HG03064 (cell line): ENCODE measurements at regions not wholly inside any gene's neighbourhood (a gene's known extent, or its start where the extent isn't known, plus 50 kb on each side); places are given as distances from the start of the nearest gene placed in this dataset.
"Not testable (repeated sequence)": the region's sequence is repeated elsewhere in the genome, so short reads cannot be mapped to it uniquely, and the experiment has no call there.

Source experiments
- ATAC-seq: cut with Tn5 transposase; IDR thresholded peaks from one replicate; pipeline ENCODE4 v1.9.1; 2021; ENCODE audit warnings: low read depth; ENCODE audit not compliant: unreplicated experiment

DNA sequence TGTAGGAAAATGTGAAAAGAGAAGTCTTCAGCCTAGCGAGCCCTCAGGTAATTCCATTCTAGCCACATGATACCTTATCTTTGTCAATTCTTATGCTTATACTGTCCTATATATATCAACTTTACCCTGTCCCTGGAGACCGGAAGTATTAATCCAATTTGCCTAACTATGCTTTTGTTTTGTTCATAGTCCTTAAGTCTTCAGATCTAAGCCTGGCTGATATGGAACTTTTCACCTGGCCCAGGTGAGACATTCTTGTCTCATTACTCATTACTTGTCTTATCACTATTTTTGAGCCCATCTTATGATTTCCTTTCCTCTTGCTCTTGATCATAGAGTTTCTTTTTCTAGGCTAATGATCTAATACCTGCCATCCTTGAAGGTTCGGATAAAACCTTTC, 194.1 kb upstream of the FANCL start:
- no peak for ATAC-seq

DNA sequence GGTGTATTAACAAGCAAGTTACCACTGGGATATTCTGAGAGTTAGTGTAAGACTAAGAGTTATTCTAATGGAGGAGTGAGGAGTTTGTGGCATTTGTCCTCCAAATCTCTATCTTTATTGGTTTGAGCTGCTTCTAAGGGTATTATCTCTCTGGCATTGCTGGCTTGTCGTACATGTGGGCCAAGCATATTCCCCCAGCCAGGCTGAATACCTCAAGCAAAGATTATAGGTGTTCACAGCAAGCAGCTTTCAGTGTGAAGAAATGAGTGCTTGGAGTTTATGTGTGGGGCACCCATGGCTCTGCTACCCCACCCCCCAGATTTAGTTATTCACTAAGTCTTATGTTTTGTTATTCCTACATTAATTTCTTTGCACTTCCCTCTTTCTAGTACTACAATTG, 193.6 kb upstream of the FANCL start:
- no peak for ATAC-seq

DNA sequence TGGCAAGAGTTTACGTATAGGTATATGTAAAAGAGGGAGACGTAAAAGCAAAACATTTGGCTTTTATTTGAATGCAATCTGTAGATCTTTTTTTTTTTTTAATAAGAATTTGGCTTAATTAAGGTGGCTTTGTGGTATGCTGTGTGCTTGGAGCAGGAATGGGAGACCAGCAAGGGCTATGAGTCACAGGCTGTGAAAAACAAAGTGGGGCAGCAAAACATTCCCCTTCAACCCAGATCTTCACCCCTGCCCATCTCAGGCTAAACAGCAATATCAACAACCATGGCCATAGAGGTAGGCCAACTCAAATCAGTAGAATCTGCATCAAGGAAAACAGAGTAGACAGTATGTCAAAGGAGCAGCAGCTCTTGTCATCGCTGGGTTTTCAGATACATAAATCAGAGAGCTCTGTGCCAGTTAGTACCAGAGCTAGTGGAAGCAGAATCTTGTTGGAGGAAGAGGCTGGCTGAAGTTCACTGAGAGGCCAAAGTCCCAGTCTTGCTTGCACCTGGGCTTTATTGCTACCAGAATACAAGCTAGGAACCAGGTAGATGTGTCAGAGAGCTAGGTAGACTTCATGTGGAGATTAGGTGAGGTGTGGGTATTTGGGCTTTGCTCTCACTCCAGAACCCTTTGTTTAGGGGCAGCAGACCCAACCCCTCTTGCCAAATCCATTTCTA, 191.5 kb upstream of the FANCL start:
- ATAC-seq, result no peak

DNA sequence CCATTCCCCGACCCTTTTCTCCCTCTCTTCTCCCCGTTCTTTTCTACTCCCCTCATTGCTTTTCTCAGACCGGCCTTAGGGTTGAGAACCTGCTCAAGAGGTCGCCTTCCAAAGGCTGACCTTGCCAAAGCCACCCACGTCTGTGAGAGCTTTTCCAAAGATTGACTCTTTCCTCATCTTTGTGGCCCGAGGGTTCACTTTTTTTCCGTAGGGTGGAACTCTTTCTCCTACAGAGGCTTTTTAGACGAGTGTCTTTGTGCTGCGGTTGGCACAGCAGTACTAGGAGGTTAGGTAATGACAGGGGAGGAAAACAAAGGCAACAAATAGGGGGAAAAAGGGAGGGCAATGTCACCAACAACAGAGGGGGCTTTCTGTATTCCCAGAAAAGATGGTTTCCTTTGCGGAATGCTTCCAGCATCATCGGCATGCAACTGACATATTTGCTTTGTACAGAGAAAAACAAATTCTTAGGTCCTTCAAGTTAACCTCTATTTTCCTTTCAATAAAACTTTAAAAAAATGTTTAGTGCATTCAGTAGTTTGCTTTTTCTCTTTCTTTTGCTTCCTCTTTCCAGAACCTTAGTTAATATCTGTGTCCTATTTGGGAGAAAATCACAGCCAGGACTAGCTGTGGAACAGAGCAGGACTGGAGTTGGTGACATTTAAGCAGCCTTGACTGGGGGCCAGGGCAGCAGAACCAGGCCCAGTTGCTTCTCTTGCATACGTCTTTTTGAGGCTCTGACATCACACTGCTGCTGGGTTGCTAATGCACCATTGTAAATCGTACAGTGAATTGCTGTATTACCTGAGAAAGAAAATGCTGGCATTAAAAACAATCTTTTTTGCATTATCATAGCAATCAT, 188.1 kb upstream of the FANCL start:
- no peak for ATAC-seq

DNA sequence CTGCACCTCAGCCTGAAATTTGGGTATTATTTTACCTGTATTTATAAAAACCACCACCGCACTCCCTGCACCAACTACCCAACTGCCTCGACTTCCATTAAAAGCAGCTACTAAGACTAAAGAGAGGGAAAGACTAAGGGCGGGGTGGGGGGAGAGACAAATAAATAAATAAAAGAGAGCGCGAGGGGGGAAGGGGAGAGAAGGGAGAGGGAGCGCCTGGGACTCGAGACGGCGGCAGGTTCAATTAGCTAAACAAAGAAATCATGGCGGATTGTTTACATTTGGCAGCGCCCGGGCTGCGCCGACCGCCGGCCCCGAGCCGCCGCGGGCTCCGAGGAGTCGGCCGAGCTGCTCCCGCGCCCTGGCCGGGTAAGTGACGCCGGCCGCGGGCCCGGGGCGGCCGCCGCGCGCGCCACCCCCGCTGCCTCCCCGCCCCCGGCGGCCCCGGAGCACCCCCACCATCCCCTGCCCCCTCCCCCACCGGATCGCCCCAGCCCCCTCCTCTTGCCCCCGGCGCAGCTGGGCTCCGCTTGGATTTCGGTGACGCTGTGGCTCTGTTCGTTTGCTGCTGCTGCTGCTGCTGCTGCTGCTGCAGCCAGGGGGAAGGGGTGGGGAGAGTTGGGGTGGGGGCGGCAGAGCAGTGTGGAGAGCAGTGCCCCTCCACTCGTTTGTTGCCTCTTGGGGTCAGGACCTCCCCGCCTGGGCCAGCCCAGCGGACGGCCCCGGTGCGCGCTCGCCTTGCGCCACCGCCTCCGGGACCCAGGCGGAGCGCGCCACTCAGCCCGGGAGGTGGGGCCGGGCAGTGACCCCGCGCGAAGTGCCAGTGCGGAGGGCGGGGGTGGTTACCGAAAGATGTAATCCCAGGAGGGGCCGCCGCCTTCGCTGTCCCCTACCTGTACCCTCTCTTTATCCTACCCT, 187.2 kb upstream of the FANCL start:
- no peak for ATAC-seq

DNA sequence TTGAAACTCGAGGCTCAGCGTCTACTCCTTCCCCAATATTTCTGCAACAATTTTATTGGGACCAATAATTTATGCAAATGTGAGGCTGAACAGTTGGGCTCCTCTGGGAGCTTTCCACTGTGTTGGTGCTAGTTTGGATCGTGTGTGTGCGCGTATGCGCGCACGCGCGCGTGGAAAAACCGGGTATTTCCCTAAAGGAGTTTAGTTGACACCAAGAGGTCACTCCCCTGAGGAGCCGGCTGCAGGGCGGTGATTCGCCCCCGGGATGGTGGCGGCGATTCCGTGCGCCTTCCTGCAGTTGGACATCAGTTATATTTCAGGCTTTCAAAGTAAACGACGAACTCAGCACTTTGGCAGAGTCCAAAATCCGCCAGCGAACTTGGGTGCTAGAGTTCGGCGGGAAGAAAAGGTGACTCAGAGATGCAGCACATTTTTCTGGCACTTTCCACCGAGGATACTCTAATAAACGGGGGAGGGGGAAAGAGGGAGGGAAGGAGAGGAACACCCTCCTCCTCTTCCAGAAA, 186.5 kb upstream of the FANCL start:
- no peak for ATAC-seq

DNA sequence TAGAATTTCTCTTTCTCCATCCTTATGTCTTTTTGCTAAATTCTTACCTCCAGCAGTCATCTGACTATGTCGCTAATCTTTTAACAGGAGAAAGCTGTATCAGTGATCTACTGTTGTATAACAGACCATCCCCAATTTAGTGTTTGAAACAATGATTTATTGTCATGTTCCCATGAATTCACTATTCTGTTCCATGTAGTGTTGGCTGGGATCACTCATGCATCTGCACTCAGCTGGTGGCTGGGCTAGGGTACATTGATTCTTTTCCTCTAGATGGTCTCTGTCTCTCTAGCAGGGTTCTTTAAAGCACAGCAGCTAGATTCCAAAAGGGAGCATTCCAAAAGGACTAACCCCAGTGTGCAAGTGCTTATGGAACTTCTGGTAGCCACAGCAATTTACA, 184.2 kb upstream of the FANCL start:
- no peak for ATAC-seq

DNA sequence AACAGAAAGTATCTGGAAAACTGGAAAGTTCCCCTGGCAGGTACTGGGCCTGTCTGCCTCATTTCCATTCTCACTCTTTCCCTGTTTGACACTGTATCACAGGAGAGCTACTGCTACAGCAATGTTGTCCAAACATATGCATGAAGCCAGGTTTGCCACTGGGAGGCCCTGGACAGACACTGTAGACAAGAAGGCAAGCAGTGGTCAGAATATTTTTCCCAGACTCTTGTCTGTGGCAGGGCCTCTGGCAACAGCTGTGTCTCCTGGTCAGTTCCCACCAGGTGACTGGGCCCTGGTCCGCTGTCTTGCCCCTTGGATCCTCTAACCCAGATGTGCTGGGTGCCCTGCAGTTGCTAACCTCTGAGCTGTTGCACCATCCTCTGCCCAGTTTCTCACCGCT, 178.9 kb upstream of the FANCL start:
- no peak for ATAC-seq

DNA sequence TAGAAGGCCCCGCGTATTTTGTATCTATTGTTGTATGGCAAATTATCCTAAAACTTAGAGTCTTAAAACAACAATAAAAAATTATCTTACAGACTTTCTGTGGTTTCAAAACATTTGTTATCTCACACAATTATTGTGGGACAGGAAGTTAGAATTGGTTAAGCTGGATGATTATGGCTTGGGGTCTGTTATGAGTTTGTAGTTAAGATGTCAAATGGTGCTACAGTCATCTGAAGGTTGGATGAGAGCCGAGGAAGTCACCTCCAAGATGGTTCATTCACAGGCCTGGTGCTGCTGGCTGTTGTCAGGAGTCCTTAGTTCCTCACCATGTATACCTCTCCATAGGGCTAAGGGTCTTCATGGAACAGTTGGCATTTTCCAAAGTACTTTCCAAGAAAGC, 175.6 kb upstream of the FANCL start:
- no peak for ATAC-seq

DNA sequence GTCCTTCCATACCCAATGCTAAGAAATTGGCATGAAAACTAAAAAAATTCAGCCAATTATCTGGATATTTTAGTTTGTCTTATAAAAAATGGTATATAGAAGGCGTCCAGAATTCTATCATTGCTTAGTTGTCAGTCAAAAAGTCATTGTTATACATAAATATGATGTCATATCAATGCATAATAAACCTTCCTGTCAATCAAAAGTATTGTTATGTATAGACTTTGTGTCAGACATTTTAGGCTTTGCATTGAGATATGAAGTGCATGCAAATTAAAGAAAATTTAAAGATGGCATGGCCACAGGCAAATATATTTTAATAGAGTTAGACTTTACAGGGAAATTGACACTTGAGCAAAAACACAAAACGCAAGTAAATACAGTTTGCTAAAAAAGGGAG, 173.4 kb upstream of the FANCL start:
- no peak for ATAC-seq

DNA sequence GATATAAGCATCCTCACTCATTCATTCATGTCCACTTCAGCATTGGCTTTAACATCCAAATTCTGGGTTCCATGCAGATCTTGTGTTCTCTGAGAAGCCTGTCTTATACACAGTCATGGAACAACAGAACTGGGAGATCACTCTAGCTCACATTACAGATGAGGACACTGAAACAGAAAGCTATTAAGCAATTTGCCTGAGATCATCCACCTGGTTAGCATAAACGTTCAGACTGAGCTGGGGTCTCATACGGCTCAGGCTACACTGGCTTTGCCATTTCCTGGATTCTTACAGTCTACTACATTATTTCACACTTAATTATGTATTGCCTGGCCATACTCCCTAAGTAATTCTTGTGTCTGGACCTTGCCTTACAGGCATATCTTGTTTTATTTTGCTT, 169.4 kb upstream of the FANCL start:
- ATAC-seq, result no peak

DNA sequence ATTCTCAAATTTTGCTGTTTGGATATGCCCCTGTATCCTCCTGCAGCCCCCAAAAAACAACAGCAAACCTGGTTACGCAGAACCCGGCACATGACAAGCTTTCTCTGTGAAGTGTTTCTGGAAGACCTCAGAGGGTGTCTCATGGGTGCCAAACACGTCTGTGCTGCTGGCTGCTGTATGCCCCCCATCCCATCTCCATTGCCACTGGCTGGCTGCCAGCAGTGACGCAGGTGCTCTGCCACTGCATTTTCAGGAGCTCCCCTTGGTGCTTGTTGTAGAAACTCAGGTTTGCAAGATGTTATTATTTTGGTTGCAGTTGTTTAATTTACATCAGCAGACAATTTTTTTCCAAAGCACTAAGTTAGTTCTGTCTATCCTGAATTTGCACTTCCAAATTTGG, 166.4 kb upstream of the FANCL start:
- ATAC-seq, result no peak

DNA sequence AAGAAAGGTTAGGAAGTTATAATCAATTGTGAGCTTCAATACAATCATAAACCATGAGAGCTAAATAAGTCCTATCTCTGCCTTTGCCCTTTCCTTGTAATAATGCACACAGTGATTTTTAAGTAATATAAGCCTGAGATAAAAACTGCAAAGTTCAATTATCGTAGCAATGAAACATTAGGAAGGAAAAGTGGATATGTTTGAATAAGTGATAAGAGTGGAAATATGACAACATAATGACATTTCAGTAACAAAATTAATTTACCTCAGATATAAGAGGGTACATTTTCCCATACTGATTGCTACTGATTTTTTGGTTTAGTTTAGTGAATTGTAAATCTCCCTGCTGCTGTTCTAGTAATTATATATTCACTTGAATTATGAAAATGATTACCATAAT, 164.2 kb upstream of the FANCL start:
- no peak for ATAC-seq

DNA sequence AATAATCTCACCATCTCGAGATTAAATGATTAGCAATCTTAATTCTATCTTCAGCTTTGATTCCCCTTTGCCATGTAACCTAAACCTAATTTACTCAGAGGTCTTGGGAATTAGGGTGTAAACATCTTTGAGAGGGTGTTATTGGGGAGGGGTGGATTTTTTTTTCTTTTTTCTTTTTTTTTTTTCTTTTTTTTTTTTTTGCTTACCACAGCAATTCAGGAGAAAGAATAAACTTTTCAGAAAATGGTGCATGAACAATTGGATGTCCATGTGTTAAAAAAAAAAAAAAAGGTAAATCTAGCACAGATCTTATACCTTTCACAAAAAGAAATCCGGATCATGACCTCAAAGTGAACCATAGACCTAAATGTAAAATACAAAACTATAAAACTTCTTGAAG, 160.8 kb upstream of the FANCL start:
- ATAC-seq, result no peak

DNA sequence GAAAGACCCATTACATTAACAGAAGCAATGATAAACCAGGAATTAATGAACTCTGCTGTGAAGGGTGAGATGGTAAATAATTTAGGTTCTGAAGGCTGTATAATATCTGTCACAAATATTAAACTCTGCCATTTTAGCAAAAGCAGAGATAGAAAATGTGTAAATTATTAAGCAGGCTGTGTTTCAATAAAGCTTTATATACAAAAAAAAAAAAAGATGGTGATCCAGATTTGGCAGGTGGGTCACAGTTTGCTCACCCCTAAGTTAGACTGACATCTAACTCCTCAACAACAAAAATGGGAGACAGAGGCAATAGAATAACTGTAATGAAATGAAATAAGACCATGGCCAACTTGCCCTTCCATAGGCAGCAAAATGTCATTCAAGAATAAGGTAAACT, 157.3 kb upstream of the FANCL start:
- no peak for ATAC-seq

DNA sequence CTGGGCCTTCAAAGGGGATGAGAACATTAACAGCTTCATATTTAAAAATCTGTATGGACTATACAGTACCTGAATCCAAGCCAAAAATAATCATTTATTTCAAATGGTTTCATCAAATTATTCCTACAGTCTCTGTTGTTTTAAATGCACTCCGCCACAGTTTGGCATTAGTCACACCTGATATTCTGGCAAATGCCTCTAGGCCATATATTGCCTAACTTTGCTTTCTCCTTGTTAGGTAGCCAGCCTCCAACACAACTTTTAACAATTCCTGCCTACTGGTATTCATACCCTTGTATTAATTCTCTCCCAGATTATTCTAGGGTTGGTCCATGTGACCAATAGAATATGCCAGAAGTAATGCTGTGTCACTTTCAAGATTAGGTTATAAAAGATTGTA, 146.6 kb upstream of the FANCL start:
- no peak for ATAC-seq

DNA sequence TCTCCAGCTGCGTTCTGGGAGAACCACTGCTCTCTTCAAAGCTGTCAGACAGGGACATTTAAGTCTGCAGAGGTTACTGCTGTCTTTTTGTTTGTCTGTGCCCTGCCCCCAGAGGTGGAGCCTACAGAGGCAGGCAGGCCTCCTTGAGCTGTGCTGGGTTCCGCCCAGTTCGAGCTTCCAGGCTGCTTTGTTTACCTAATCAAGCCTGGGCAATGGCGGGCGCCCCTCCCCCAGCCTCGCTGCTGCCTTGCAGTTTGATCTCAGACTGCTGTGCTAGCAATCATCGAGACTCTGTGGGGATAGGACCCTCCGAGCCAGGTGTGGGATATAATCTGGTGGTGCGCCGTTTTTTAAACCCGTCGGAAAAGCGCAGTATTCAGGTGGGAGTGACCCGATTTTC, 145.8 kb upstream of the FANCL start:
- ATAC-seq, result not testable (repeated sequence)

DNA sequence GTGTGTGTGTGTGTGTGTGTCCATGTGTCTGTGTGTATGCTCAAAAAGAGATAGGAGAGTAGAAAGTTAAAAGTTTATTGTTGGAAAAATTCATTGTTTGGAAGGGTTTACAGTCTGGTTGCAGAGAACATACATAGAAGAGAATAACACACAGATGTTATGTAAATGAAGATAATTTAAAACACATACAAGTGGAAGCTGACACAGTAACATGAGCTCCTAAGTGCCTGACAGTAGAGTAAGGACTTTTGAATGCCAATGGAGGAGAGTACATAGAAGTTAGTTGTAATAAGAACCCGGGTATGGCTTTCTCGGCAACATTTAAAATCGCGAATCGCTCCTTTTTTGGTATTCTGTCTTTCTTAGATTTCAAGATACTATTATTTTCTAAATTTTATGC, 137.0 kb upstream of the FANCL start:
- no peak for ATAC-seq

DNA sequence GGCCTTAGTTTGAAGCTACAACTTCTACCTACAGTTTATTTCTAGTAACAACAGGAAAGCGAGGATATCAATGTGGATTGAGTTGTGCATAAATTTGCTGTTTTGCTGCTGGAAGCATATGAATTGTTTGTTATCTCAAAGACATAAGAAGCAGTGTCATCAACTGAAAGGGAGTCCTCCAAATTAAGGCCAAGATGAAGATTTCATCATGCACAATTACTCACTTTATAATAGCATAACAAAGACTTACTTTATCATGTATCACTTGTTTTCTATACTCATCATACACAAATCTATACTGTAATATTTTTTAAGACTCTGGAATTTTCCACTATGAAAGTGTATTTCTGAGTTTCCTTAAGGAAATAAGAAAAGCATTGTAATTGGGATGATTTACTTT, 136.1 kb upstream of the FANCL start:
- no peak for ATAC-seq

DNA sequence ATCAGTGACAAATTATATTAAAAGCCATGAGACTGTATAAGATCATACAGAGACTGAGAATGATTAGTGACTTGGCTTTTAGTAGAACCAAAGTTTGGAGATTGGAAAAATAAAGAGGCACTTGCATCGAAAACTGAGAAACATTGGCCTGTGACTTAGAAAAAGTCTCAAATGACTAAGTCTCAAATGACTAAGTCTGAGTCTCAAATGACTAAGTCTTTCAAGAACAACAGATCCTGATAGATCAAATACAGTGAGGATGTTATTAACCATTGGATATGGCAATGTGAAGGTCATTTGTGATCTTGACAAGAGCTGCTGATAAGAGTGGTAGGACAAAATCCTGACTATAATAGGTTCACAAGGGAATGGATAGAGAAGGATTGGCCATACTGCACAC, 135.5 kb upstream of the FANCL start:
- no peak for ATAC-seq

DNA sequence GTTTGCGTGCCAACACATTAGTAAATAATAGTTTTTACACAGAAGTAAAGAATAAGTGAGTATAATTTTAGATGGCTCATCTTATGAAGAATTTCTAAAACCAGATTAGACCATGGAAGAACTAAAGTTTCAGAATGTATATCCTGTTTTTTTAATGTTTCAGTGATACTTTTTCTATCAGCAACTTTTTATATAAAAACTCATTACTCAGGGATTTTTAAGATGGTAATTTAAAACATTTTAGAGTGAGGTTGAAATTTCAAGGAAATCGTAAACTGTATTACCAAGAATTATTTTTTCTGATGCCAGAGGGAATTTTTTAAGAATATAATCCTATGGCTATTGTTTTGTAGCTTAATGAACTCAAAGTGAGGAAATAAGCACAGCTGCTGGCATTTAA, 128.5 kb upstream of the FANCL start:
- ATAC-seq, result no peak
